CD4-positive, alpha-beta T cell treated with Interleukin-1 beta for 1 hour (primary cell): ENCODE measurements at regions not wholly inside any gene's neighbourhood (a gene's known extent, or its start where the extent isn't known, plus 50 kb on each side); places are given as distances from the start of the nearest gene placed in this dataset.
"Not testable (repeated sequence)": the region's sequence is repeated elsewhere in the genome, so short reads cannot be mapped to it uniquely, and the experiment has no call there.

Source experiments
- DNase-seq, 2 donors: peaks; one replicate each; pipeline ENCODE4 v3.0.0-alpha.2; 2020 to 2022

DNA sequence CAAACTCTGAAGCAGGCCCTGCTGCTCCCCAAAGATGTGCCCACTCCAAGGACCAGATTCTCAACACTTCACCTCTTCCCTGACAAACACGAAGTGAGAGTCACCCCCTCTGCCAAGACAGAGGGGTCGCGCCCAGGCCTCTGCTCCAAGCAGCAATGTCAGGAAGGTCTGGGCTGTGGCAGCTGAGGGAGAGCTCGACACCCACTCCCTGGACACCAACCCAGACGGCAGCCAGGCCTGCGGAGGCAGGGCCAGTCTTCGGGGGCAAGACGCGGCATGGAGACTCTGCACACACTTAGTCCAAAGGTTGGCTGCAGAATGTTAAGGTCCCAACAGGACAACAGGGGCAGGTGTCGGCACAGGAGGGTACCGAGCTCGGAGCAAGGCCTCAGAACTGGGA is 144.2 kb downstream of the DLL1 start:
- DNase-seq, result no peak

GRCh38 chr6:170146131-170146530 is 144.7 kb downstream of the DLL1 start:
- DNase-seq, result not testable (repeated sequence)

- DNase-seq, result not testable (repeated sequence)
These were observed 145.2 kb downstream of the DLL1 start for GRCh38 chr6:170145716-170146115.

DNA sequence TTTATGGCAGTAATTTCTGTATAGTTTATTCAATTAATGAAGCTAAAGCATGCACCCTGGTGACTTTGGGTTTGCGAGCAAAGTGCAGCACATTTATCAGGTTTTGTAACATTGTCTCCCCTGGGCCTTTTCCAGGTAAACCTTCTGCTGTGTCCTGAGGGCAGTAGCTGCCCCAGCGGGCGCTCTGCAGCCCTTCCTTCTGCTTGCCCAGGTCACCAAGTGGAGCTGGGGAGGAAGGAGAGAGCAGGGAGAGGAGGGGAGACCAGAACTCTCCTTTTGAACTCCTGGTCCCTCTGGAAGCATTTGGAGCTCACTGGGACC is 145.6 kb downstream of the DLL1 start:
- no peak for DNase-seq

- no peak for DNase-seq
These were observed 146.2 kb downstream of the DLL1 start for GRCh38 chr6:170144571-170145271.

GRCh38 chr6:170143401-170144150 is 147.3 kb downstream of the DLL1 start:
- DNase-seq, result no peak

GRCh38 chr6:170142559-170142958 is 148.3 kb downstream of the DLL1 start:
- no peak for DNase-seq

GRCh38 chr6:170141061-170141460 is 149.8 kb downstream of the DLL1 start:
- not testable (repeated sequence) for DNase-seq

DNA sequence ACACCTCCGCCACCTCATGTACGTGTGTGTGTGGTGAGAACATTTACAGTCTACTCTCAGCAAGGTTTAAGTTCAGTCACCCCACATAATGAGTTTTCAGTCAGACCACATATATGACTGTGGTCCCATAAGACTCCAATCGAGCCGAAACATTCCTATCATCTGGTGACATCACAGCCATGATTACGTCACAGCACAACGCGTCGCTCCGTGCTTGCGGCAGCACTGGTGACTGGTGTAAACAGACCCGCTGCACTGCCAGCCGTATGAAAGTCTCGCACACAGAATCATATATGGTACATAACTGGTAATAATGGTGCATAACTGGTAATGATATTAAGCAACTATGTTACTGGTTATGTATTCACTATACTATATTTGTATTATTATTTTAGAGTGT is 150.7 kb downstream of the DLL1 start:
- no peak for DNase-seq

GRCh38 chr6:170139531-170139930 is 151.3 kb downstream of the DLL1 start:
- no peak for DNase-seq

DNA sequence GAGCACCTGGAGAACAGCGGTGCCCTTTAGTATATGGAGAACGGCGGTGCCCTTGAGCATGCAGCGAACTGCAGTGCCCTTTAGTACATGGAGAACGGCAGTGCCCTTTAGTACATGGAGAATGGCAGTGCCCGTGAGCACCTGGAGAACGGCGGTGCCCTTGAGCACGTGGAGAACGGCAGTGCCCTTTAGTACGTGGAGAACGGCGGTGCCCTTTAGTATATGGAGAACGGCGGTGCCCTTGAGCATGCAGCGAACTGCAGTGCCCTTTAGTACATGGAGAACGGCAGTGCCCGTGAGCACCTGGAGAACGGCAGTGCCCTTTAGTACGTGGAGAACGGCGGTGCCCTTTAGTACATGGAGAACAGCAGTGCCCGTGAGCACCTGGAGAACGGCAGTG is 151.8 kb downstream of the DLL1 start:
- not testable (repeated sequence) for DNase-seq

GRCh38 chr6:170137911-170138910 is 152.7 kb downstream of the DLL1 start:
- no peak for DNase-seq

- DNase-seq, result no peak
These were observed 153.5 kb downstream of the DLL1 start for GRCh38 chr6:170137176-170137891.

DNA sequence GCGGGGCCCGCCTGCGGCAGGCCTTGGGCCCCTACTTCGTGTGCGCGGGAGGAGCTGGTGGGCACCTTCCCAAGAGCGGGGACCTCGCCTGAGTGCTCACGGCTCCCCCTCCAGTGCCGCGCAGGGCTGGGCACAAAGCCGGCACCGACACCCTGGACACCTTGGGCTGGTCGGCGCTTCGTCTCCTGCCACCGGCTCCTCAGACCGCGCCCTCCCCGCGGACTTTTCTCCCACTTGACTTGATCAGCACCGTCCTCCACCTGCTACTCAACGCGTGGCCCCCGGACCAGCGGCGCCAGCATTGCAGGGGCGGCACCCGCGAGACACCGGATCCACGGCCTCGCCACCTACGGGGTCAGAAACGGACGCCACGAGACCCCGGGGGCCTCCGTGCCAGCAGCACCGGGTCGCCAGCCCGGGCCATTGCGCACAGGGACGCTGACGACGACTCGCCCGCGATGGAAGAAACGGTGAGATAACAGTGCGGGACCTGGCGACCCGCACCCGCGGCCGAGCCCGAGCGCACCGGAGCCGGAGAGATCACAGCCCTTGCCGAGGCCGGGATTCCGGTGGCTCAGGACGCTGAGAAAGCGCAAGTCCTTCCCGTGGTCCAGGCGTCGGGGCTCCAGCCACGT is 154.2 kb downstream of the DLL1 start:
- DNase-seq, result no peak

- no peak for DNase-seq
These were observed 154.9 kb downstream of the DLL1 start for GRCh38 chr6:170135821-170136471.

- no peak for DNase-seq
These were observed 155.4 kb downstream of the DLL1 start for GRCh38 chr6:170135461-170135820.

- no peak for DNase-seq
These were observed 156.1 kb downstream of the DLL1 start for GRCh38 chr6:170134471-170135440.

DNA sequence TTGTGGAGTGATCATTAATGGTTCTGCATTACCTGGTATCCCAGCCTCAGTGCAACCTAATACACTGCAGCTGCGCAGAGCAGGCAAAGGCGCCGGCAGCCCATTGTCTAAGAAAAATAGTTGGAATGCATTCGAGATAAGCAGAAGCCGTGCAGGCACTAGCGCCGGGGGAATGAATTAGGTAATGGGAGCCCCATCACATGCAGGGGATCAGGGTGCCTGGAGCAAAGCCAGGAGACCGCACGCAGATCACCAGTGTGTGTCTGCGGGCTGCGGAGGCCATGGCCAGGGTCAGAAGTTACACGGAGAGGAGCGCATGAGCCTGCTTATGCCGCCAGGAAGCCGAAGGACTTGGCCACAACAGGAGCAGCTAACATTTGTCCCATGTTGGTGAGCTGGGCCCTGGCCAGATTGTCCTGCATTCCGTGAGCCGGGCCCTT is 156.8 kb downstream of the DLL1 start:
- DNase-seq, result no peak

- DNase-seq, result no peak
These were observed 158.3 kb downstream of the DLL1 start for GRCh38 chr6:170132561-170132991.

DNA sequence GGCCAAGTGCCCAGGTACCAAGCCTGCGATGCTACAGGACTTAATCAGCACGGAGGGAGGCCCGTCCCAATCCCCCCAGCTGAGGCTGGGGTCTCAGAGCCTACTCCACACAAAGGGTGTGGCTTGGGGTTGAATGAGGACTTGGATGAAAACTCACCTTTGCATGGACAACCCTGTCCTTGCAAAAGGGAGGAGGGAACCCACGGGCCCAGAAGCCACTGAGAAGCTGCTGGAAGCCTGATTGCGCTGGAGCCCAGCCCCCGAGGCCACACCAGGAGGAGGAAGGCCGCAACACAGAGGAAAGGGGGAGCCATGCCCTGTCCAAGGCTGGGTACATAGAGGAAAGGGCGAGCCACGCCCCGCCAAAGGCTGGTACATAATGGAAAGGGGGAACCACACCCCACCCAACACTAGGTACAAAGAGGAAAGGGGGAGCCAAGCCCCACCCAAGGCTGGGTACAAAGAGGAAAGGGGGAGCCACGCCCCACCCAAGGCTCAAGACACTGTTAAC is 158.8 kb downstream of the DLL1 start:
- no peak for DNase-seq
